ENCODE measurements at regions not wholly inside any gene's neighbourhood (a gene's known extent, or its start where the extent isn't known, plus 50 kb on each side); places are given as distances from the start of the nearest gene placed in this dataset.
"Not testable (repeated sequence)": the region's sequence is repeated elsewhere in the genome, so short reads cannot be mapped to it uniquely, and the experiment has no call there.

- no peak for DNase-seq (ENCODE audit: low spot score)
Observed at GRCh38 chr3:178140531-178141304, 395.5 kb upstream of the KCNMB2 start.

- DNase-seq (ENCODE audit: low spot score) = not testable (repeated sequence)
Observed at GRCh38 chr3:178141305-178141684, 394.9 kb upstream of the KCNMB2 start.

GRCh38 chr3:178146406-178146831, 389.8 kb upstream of the KCNMB2 start:
- DNase-seq (ENCODE audit: low spot score) = no peak

GRCh38 chr3:178147001-178147400, 389.2 kb upstream of the KCNMB2 start:
- no peak for DNase-seq (ENCODE audit: low spot score)

GRCh38 chr3:178152031-178152806, 384.0 kb upstream of the KCNMB2 start:
- no peak for DNase-seq (ENCODE audit: low spot score)

GRCh38 chr3:178152988-178153387, 383.2 kb upstream of the KCNMB2 start:
- DNase-seq (ENCODE audit: low spot score) = no peak

- no peak for DNase-seq (ENCODE audit: low spot score)
Observed at GRCh38 chr3:178155521-178155920, 380.7 kb upstream of the KCNMB2 start.

- no peak for DNase-seq (ENCODE audit: low spot score)
Observed at GRCh38 chr3:178156301-178156700, 379.9 kb upstream of the KCNMB2 start.

GRCh38 chr3:178159691-178160220, 376.5 kb upstream of the KCNMB2 start:
- peak; percentile 4 for DNase-seq (ENCODE audit: low spot score)

- DNase-seq (ENCODE audit: low spot score) = no peak
Observed at GRCh38 chr3:178169421-178169820, 366.8 kb upstream of the KCNMB2 start.

GRCh38 chr3:178170698-178171535, 365.3 kb upstream of the KCNMB2 start:
- DNase-seq (ENCODE audit: low spot score) = peak; percentile 43

- no peak for DNase-seq (ENCODE audit: low spot score)
Observed at GRCh38 chr3:178172121-178172520, 364.1 kb upstream of the KCNMB2 start.

- no peak for DNase-seq (ENCODE audit: low spot score)
Observed at GRCh38 chr3:178174201-178174915, 361.9 kb upstream of the KCNMB2 start.

- DNase-seq (ENCODE audit: low spot score) = no peak
Observed at GRCh38 chr3:178181088-178181487, 355.1 kb upstream of the KCNMB2 start.

- DNase-seq (ENCODE audit: low spot score) = no peak
Observed at GRCh38 chr3:178181784-178182183, 354.5 kb upstream of the KCNMB2 start.

- no peak for DNase-seq (ENCODE audit: low spot score)
Observed at GRCh38 chr3:178182337-178182779, 353.9 kb upstream of the KCNMB2 start.

GRCh38 chr3:178184833-178185232, 351.4 kb upstream of the KCNMB2 start:
- no peak for DNase-seq (ENCODE audit: low spot score)

GRCh38 chr3:178186666-178187065, 349.6 kb upstream of the KCNMB2 start:
- DNase-seq (ENCODE audit: low spot score) = no peak

GRCh38 chr3:178189854-178190253, 346.4 kb upstream of the KCNMB2 start:
- DNase-seq (ENCODE audit: low spot score) = no peak

GRCh38 chr3:178193846-178194245, 342.4 kb upstream of the KCNMB2 start:
- DNase-seq (ENCODE audit: low spot score) = no peak

GRCh38 chr3:178194539-178194938, 341.7 kb upstream of the KCNMB2 start:
- no peak for DNase-seq (ENCODE audit: low spot score)

Measured in A172 (cell line).